ENCODE measurements at regions not wholly inside any gene's neighbourhood (a gene's known extent, or its start where the extent isn't known, plus 50 kb on each side); places are given as distances from the start of the nearest gene placed in this dataset.

- TF ChIP-seq, protein P1, sequence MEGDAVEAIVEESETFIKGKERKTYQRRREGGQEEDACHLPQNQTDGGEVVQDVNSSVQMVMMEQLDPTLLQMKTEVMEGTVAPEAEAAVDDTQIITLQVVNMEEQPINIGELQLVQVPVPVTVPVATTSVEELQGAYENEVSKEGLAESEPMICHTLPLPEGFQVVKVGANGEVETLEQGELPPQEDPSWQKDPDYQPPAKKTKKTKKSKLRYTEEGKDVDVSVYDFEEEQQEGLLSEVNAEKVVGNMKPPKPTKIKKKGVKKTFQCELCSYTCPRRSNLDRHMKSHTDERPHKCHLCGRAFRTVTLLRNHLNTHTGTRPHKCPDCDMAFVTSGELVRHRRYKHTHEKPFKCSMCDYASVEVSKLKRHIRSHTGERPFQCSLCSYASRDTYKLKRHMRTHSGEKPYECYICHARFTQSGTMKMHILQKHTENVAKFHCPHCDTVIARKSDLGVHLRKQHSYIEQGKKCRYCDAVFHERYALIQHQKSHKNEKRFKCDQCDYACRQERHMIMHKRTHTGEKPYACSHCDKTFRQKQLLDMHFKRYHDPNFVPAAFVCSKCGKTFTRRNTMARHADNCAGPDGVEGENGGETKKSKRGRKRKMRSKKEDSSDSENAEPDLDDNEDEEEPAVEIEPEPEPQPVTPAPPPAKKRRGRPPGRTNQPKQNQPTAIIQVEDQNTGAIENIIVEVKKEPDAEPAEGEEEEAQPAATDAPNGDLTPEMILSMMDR (IDR thresholded peaks at IDR 0.05): no peak
- no peak for TF ChIP-seq EZH2phosphoT487 (IDR thresholded peaks at IDR 0.05)
Observed at GRCh38 chr4:164204434-164204833, 549.5 kb upstream of the SMIM31 start.
